Naive thymus-derived CD4-positive, alpha-beta T cell (primary cell): ENCODE measurements at regions not wholly inside any gene's neighbourhood (a gene's known extent, or its start where the extent isn't known, plus 50 kb on each side); places are given as distances from the start of the nearest gene placed in this dataset.

ENCODE experiments used
- ATAC-seq: fragments of 150-1000 bp; cut with Tn5 transposase; 2 replicates; pipeline ENCODE4 v1.10.0; 2021; ENCODE audit warnings: mild to moderate bottlenecking, moderate library complexity
- CTCF ChIA-PET: fragments of 350-600 bp; sonication (Branson Sonifier 250); formaldehyde crosslinking; loops from one replicate; lab custom pipeline; 2021; ENCODE audit warnings: antibody characterized with exemption; lab: Charles Lee
- POLR2A ChIA-PET: fragments of 350-600 bp; sonication (Branson Sonifier 250); formaldehyde crosslinking; loops from one replicate; lab custom pipeline; 2021; ENCODE audit warnings: antibody characterized with exemption, inconsistent platforms; lab: Charles Lee
- DNase-seq, 9 donors: peaks; one replicate each; pipeline versions ENCODE4 v3.0.0 to v3.0.0-alpha.2; 2020 to 2022; ENCODE audit warnings: mixed read lengths in 1 of 9
- H3K27ac ChIP-seq: one replicate; pipeline ENCODE4 v1.7.0; 2013; ENCODE audit warnings: mild to moderate bottlenecking, low read depth, low read length, moderate library complexity
- H3K27me3 ChIP-seq, 2 donors: one replicate each; pipeline ENCODE4 v1.7.0; 2013; ENCODE audit warnings: low read length in 2 of 2, mild to moderate bottlenecking in 2 of 2, moderate library complexity in 2 of 2; ENCODE audit not compliant: control insufficient read depth in 2 of 2, insufficient read depth in 2 of 2
- H3K36me3 ChIP-seq, 3 experiments: 1 replicate in 2 of 3; 2 replicates in 1 of 3; pipeline ENCODE4 v1.7.0; 2013; ENCODE audit warnings: low read length in 3 of 3, mild to moderate bottlenecking in 3 of 3, moderate library complexity in 1 of 3; ENCODE audit not compliant: insufficient read depth in 3 of 3, control insufficient read depth in 2 of 3
- H3K4me1 ChIP-seq, 2 donors: one replicate each; pipeline ENCODE4 v1.7.0; 2013; ENCODE audit warnings: low read length in 2 of 2, mild to moderate bottlenecking in 2 of 2, moderate library complexity in 1 of 2; ENCODE audit not compliant: control insufficient read depth in 2 of 2, insufficient read depth in 2 of 2
- H3K4me3 ChIP-seq: 2 replicates; pipeline ENCODE4 v1.7.0; 2013; ENCODE audit warnings: mild to moderate bottlenecking, low read length
- H3K9me3 ChIP-seq, 3 experiments: 1 replicate in 2 of 3; 2 replicates in 1 of 3; pipeline ENCODE4 v1.7.0; 2013; ENCODE audit warnings: low read length in 3 of 3; ENCODE audit not compliant: control insufficient read depth in 2 of 3
- H3K27ac Mint-ChIP-seq, 9 donors: one replicate each; pipeline ENCODE4 v1.8.0; 2020 to 2022; ENCODE audit warnings: mixed read lengths in 9 of 9, mild to moderate bottlenecking in 8 of 9, moderate library complexity in 5 of 9, inconsistent platforms in 2 of 9
- H3K27me3 Mint-ChIP-seq, 5 donors: one replicate each; pipeline ENCODE4 v1.8.0; 2021 to 2022; ENCODE audit warnings: mixed read lengths in 5 of 5, mild to moderate bottlenecking in 1 of 5
- H3K36me3 Mint-ChIP-seq, 5 donors: one replicate each; pipeline ENCODE4 v1.8.0; 2020 to 2022; ENCODE audit warnings: mixed read lengths in 5 of 5, mild to moderate bottlenecking in 3 of 5, inconsistent platforms in 1 of 5
- H3K4me1 Mint-ChIP-seq, 7 donors: one replicate each; pipeline ENCODE4 v1.8.0; 2020 to 2022; ENCODE audit warnings: mixed read lengths in 7 of 7, mild to moderate bottlenecking in 3 of 7, inconsistent platforms in 1 of 7
- H3K4me3 Mint-ChIP-seq, 10 donors: one replicate each; pipeline ENCODE4 v1.8.0; 2020 to 2022; ENCODE audit warnings: mild to moderate bottlenecking in 10 of 10, mixed read lengths in 10 of 10, moderate library complexity in 6 of 10, inconsistent platforms in 2 of 10
- H3K9me3 Mint-ChIP-seq, 11 donors: one replicate each; pipeline ENCODE4 v1.8.0; 2020 to 2022; ENCODE audit warnings: mixed read lengths in 11 of 11, mild to moderate bottlenecking in 4 of 11, inconsistent platforms in 1 of 11, moderate library complexity in 1 of 11
- intact Hi-C, 2 donors: fragments of 100-400 bp; cut with micrococcal nuclease; formaldehyde crosslinking; loops; one replicate each; pipeline ENCODE4 v1.15.1; 2023

DNA sequence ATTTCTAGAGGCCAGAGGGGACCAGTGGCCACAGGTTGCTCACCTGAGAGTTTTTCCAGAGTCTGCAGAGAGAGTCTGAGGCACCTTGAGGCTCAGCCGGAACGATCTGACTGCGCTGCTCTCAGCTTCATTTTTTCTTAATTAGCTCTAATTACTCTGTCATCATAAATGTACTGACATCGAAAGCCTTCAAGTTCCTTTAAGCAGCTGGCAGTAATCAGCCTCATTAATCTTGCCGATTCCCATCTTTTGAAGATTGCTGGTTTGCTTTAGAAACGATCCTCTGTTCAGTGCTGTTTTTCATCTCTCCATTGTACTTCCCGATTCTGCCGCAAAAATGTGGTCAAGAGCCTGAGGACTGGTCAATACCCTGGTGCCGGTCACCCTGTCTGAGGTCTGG is 454.7 kb downstream of the TYW1 start:
- ChIA-PET CTCF (no interaction called here), POLR2A (no interaction called here)
- DNase-seq (no peak), ATAC-seq (no peak)
- intact Hi-C loops, result no loop called here
- Histone ChIP-seq H3K27ac (no peak overlapping the region), H3K4me3 (no peak overlapping the region), H3K27me3 (no peaks in the 10 kb centered on the region), H3K36me3 (no peaks in the 10 kb centered on the region), H3K9me3 (no peaks in the 10 kb centered on the region), H3K4me1 (no peaks in the 10 kb centered on the region)
- Mint-ChIP-seq H3K36me3 (no peaks in the 10 kb centered on the region), H3K27me3 (peaks cover 0 to 14% (median 5%) of the 10 kb centered on the region in 5 donors), H3K27ac (no peak overlapping the region), H3K4me3 (no peak overlapping the region), H3K4me1 (no peaks in the 10 kb centered on the region), H3K9me3 (peaks cover 2 to 13% (median 7%) of the 10 kb centered on the region in 11 donors)

DNA sequence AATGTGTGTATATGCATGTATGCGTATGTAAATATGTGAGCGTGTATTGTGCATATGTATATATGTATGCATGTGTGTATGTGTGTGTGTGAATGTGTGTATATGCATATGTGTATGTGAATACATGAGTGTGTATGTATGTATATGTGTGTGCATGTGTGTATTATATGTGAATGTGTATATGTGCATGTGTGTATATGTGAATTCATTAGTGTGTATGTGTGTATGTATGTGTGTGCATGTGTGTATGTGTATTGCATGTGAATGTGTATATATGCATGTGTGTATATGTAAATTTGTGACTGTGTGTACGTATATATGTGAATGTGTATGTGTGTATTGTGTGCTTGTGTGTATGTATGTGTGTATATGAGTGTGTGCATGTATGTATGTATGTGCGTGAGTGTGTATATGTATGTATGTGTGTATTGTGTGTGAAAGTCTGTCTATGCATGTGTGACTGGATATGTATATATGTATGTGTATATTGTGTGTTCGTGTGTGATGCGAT is 455.9 kb downstream of the TYW1 start:
- Mint-ChIP-seq H3K27me3 (peaks cover 0 to 25% (median 8%) of the 10 kb centered on the region in 5 donors), H3K36me3 (no peaks in the 10 kb centered on the region), H3K27ac (no peak overlapping the region), H3K4me3 (no peak overlapping the region), H3K4me1 (no peaks in the 10 kb centered on the region), H3K9me3 (peaks cover 2 to 13% (median 4%) of the 10 kb centered on the region in 11 donors)
- Histone ChIP-seq H3K9me3 (no peaks in the 10 kb centered on the region), H3K27ac (no peak overlapping the region), H3K4me3 (no peak overlapping the region), H3K36me3 (no peaks in the 10 kb centered on the region), H3K4me1 (no peaks in the 10 kb centered on the region), H3K27me3 (no peaks in the 10 kb centered on the region)
- ChIA-PET CTCF (no interaction called here), POLR2A (no interaction called here)
- intact Hi-C loops, result no loop called here
- no peak for ATAC-seq
- DNase-seq, result no peak

DNA sequence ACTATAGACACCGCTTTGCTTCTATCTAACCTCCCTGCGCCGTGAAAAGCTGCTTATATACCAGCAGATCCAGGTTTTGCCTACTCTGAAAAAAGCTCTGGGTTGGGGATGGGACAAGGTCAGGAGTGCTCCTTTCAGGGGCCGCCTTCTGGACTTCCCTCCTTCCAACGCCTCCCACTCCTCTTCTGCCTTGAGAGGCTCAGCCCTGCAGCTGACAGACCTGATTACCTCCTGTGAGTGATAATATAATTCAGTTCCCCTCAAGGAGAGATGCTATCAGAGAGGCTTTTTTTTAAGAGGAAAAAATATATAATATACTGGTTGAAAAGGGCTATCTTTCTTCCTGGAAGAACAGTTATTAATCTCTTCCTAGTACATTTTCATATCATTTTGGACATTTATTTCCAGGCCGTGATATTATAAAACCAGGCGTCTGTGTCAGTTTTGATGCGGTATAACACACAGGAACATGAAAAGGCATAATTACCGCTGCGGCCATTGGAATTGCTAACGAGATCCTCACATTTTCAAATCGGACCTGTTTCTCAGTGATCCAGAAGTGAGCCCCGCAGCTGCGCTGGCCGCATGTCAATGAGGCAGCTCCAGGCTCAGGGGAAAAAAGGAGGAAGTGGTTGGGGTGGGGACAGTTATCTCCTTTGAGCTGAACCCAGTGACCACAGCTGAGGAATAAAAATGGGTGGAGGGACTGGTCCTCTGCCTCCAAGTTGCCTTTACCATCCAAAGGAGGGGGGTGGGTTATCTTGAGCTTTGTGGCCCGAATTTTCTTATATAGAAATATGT is 457.1 kb downstream of the TYW1 start:
- H3K27me3 ChIP-seq, result no peaks in the 10 kb centered on the region
- ATAC-seq (no peak), DNase-seq (no peak)
- no peak overlapping the region for H3K4me3 Mint-ChIP-seq
- H3K4me3 ChIP-seq, result no peak overlapping the region
- intact Hi-C loops, result no loop called here
- ChIA-PET CTCF (no interaction called here), POLR2A (no interaction called here)
- H3K27me3 Mint-ChIP-seq, result peaks cover 0 to 34% (median 12%) of the 10 kb centered on the region in 5 donors
- H3K4me1 Mint-ChIP-seq, result no peaks in the 10 kb centered on the region
- no peaks in the 10 kb centered on the region for H3K4me1 ChIP-seq
- no peak overlapping the region for H3K27ac ChIP-seq
- peaks cover 0 to 12% (median 3%) of the 10 kb centered on the region in 11 donors for H3K9me3 Mint-ChIP-seq
- no peaks in the 10 kb centered on the region for H3K9me3 ChIP-seq
- no peak overlapping the region for H3K27ac Mint-ChIP-seq
- no peaks in the 10 kb centered on the region for H3K36me3 ChIP-seq
- H3K36me3 Mint-ChIP-seq, result no peaks in the 10 kb centered on the region

DNA sequence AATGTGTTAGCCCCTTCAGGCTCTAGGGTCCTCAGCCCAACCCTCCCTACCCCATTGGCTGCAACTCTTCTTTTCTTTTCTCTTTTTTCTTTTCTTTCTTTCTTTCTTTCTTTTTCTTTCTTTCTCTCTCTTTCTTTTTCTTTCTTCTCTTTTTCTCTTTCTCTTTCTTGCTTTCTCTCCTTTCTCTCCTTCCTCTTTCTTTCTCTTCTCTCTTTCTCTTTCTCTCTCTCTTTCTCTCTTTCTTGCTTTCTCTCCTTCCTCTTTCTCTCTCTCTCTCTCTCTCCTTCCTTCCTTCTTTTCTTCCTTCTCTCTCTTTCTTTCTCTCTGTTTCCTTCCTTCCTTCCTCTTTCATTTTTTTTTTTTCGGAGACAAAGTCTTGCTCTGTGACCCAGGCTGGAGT is 458.9 kb downstream of the TYW1 start:
- H3K27me3 ChIP-seq, result no peaks in the 10 kb centered on the region
- DNase-seq (no peak), ATAC-seq (no peak)
- Mint-ChIP-seq H3K4me1 (no peaks in the 10 kb centered on the region), H3K36me3 (no peaks in the 10 kb centered on the region), H3K9me3 (peaks cover 0 to 12% (median 3%) of the 10 kb centered on the region in 11 donors), H3K4me3 (no peak overlapping the region), H3K27ac (no peak overlapping the region), H3K27me3 (peaks cover 0 to 44% (median 12%) of the 10 kb centered on the region in 5 donors)
- no peak overlapping the region for H3K4me3 ChIP-seq
- H3K9me3 ChIP-seq, result no peaks in the 10 kb centered on the region
- H3K27ac ChIP-seq, result no peak overlapping the region
- ChIA-PET CTCF (no interaction called here), POLR2A (no interaction called here)
- intact Hi-C loops, result no loop called here
- H3K36me3 ChIP-seq, result no peaks in the 10 kb centered on the region
- no peaks in the 10 kb centered on the region for H3K4me1 ChIP-seq

DNA sequence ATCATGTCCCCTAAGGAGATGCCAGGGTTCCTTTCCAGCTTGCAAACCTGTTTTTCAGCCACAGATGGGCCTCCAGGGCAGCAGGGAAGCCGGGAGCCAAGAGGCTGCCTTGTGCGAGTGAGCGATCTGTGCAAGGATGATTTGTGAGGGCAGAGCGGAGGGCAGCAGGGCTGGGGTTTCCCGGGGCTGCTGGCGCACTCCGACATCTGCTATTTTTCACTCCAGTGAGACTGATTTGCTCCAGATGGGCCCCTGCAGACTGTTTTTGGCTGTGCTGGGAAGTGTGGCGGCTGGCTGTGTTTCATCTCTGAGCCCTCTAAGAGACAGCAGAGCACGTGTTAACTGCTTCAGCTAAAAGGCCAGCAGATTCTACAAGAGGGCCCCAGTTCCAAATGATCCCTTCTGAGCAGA is 466.2 kb downstream of the TYW1 start:
- H3K9me3 ChIP-seq, result no peaks in the 10 kb centered on the region
- Mint-ChIP-seq H3K9me3 (peaks cover 0 to 29% (median 7%) of the 10 kb centered on the region in 11 donors), H3K36me3 (peaks cover 0 to 3% (median 0%) of the 10 kb centered on the region in 5 donors), H3K27me3 (peaks cover 0 to 31% (median 0%) of the 10 kb centered on the region in 5 donors), H3K4me3 (no peak overlapping the region), H3K27ac (no peak overlapping the region), H3K4me1 (no peaks in the 10 kb centered on the region)
- no peak overlapping the region for H3K4me3 ChIP-seq
- DNase-seq, result no peak
- H3K36me3 ChIP-seq, result no peaks in the 10 kb centered on the region
- H3K4me1 ChIP-seq, result no peaks in the 10 kb centered on the region
- no peaks in the 10 kb centered on the region for H3K27me3 ChIP-seq
- POLR2A ChIA-PET, result no interaction called here
- intact Hi-C loops, result no loop called here
- no peak for ATAC-seq
- CTCF ChIA-PET, result no interaction called here
- no peak overlapping the region for H3K27ac ChIP-seq

DNA sequence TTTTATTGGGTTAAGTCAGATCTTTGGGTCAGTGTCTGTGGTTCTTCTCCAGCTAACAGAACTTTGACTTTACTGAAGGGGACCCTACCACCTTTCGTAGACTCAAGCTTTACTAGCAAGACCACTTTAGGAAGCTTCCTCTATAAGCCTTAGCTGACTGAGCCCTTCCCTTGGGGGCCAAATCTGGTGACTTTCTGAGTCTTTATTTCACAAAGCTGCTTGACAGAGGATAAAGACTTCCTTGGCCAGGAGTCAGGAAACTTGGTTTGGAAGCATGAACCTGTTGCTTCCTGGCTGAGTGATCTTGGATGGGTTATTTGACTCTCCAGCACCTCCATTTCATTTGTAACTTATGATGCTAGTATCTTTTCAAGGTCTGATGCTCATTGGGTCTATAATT is 466.7 kb downstream of the TYW1 start:
- H3K9me3 Mint-ChIP-seq, result peaks cover under 1 to 31% (median 8%) of the 10 kb centered on the region in 11 donors
- intact Hi-C loops, result no loop called here

DNA sequence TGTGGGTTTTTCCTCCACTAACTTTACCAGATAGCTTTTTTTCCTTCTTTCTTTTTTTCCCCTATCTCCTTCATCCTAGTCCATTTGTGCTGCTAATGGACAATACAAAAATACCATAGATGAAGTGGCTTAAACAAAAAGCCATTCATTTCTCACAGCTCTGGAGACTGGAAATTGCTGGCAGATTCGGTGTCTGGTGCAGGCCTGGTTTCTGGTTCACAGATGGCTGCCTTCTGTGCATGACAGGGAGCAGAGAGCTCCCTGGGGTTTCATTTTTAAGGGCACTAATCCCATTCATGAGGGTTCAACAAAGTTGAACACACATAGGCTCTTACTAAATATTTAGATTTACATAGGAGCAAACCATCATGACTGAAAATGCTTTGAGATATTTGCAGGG is 467.4 kb downstream of the TYW1 start:
- ATAC-seq (no peak), DNase-seq (no peak)
- Mint-ChIP-seq H3K4me3 (no peak overlapping the region), H3K36me3 (peaks cover 0 to 4% (median 3%) of the 10 kb centered on the region in 5 donors), H3K9me3 (peaks cover 5 to 35% (median 13%) of the 10 kb centered on the region in 11 donors), H3K27me3 (peaks cover 0 to 27% (median 0%) of the 10 kb centered on the region in 5 donors), H3K27ac (no peak overlapping the region), H3K4me1 (no peaks in the 10 kb centered on the region)
- no peak overlapping the region for H3K4me3 ChIP-seq
- no peaks in the 10 kb centered on the region for H3K27me3 ChIP-seq
- no peaks in the 10 kb centered on the region for H3K36me3 ChIP-seq
- POLR2A ChIA-PET, result no interaction called here
- intact Hi-C loops, result no loop called here
- CTCF ChIA-PET, result no interaction called here
- no peaks in the 10 kb centered on the region for H3K4me1 ChIP-seq
- no peak overlapping the region for H3K27ac ChIP-seq
- H3K9me3 ChIP-seq, result peaks cover 0 to 5% (median 0%) of the 10 kb centered on the region in 3 experiments

More for the DNA sequence above, 466.7 kb downstream of the TYW1 start:
- no peak overlapping the region for H3K27ac Mint-ChIP-seq
- peaks cover 0 to 3% (median under 1%) of the 10 kb centered on the region in 5 donors for H3K36me3 Mint-ChIP-seq
- ATAC-seq, result no peak
- H3K27me3 ChIP-seq, result no peaks in the 10 kb centered on the region
- CTCF ChIA-PET, result no interaction called here
- H3K36me3 ChIP-seq, result no peaks in the 10 kb centered on the region
- H3K27ac ChIP-seq, result no peak overlapping the region
- no peaks in the 10 kb centered on the region for H3K4me1 Mint-ChIP-seq
- H3K4me1 ChIP-seq, result no peaks in the 10 kb centered on the region
- H3K27me3 Mint-ChIP-seq, result peaks cover 0 to 28% (median 0%) of the 10 kb centered on the region in 5 donors
- H3K4me3 ChIP-seq, result no peak overlapping the region
- H3K4me3 Mint-ChIP-seq, result no peak overlapping the region
- DNase-seq, result no peak
- POLR2A ChIA-PET, result no interaction called here
- peaks cover 0 to 2% (median 0%) of the 10 kb centered on the region in 3 experiments for H3K9me3 ChIP-seq
